ENCODE measurements at regions not wholly inside any gene's neighbourhood (a gene's known extent, or its start where the extent isn't known, plus 50 kb on each side); places are given as distances from the start of the nearest gene placed in this dataset.
"Not testable (repeated sequence)": the region's sequence is repeated elsewhere in the genome, so short reads cannot be mapped to it uniquely, and the experiment has no call there.

- Mint-ChIP-seq H3K9me3 (ENCODE audit: low read depth) (no peaks in the 10 kb centered on the region), H3K36me3 (ENCODE audit: low read depth) (no peaks in the 10 kb centered on the region), H3K4me1 (ENCODE audit: low read depth) (no peaks in the 10 kb centered on the region), H3K27me3 (ENCODE audit: low read depth) (peaks cover 1% of the 10 kb centered on the region), H3K4me3 (ENCODE audit: unreplicated experiment) (no peak overlapping the region), H3K27ac (ENCODE audit: unreplicated experiment) (no peak overlapping the region)
- no peak for DNase-seq (ENCODE audit: low spot score)
- TF ChIP-seq CTCF (IDR thresholded peaks at IDR 0.05) = no peak
Measured at GRCh38 chr5:27773166-27773565, 734.8 kb upstream of the CDH9 start.

- DNase-seq (ENCODE audit: low spot score) = no peak
- H3K9me3 Mint-ChIP-seq (ENCODE audit: low read depth) = no peaks in the 10 kb centered on the region
Measured at GRCh38 chr5:27769748-27770402, 731.5 kb upstream of the CDH9 start.

GRCh38 chr5:27748847-27749246, 710.5 kb upstream of the CDH9 start:
- no peaks in the 10 kb centered on the region for H3K27me3 Mint-ChIP-seq (ENCODE audit: low read depth)
- DNase-seq (ENCODE audit: low spot score) = no peak
- no peaks in the 10 kb centered on the region for H3K36me3 Mint-ChIP-seq (ENCODE audit: low read depth)
- H3K4me3 Mint-ChIP-seq (ENCODE audit: unreplicated experiment) = no peak overlapping the region
- H3K27ac Mint-ChIP-seq (ENCODE audit: unreplicated experiment) = no peak overlapping the region
- peaks cover 32% of the 10 kb centered on the region for H3K9me3 Mint-ChIP-seq (ENCODE audit: low read depth)
- TF ChIP-seq CTCF (IDR thresholded peaks at IDR 0.05) = no peak
- no peaks in the 10 kb centered on the region for H3K4me1 Mint-ChIP-seq (ENCODE audit: low read depth)

More at GRCh38 chr5:27769748-27770402, 731.5 kb upstream of the CDH9 start:
- Mint-ChIP-seq H3K36me3 (ENCODE audit: low read depth) (no peaks in the 10 kb centered on the region), H3K4me1 (ENCODE audit: low read depth) (no peaks in the 10 kb centered on the region), H3K27me3 (ENCODE audit: low read depth) (peaks cover 1% of the 10 kb centered on the region), H3K4me3 (ENCODE audit: unreplicated experiment) (no peak overlapping the region), H3K27ac (ENCODE audit: unreplicated experiment) (no peak overlapping the region)
- TF ChIP-seq CTCF (IDR thresholded peaks at IDR 0.05) = no peak

- H3K4me1 Mint-ChIP-seq (ENCODE audit: low read depth); H3K4me3 Mint-ChIP-seq (ENCODE audit: unreplicated experiment); H3K36me3 Mint-ChIP-seq (ENCODE audit: low read depth); H3K27ac Mint-ChIP-seq (ENCODE audit: unreplicated experiment); H3K27me3 Mint-ChIP-seq (ENCODE audit: low read depth); DNase-seq (ENCODE audit: low spot score): not testable (repeated sequence)
- peaks cover 16% of the 10 kb centered on the region for H3K9me3 Mint-ChIP-seq (ENCODE audit: low read depth)
Measured at GRCh38 chr5:27743383-27743979, 705.1 kb upstream of the CDH9 start.

GRCh38 chr5:27742805-27743204, 704.4 kb upstream of the CDH9 start:
- no peak for DNase-seq (ENCODE audit: low spot score)
- Mint-ChIP-seq H3K36me3 (ENCODE audit: low read depth) (no peaks in the 10 kb centered on the region), H3K4me3 (ENCODE audit: unreplicated experiment) (no peak overlapping the region), H3K4me1 (ENCODE audit: low read depth) (no peaks in the 10 kb centered on the region), H3K27me3 (ENCODE audit: low read depth) (peaks cover 1% of the 10 kb centered on the region), H3K27ac (ENCODE audit: unreplicated experiment) (no peak overlapping the region), H3K9me3 (ENCODE audit: low read depth) (peaks cover 10% of the 10 kb centered on the region)
- TF ChIP-seq CTCF (IDR thresholded peaks at IDR 0.05) = no peak

GRCh38 chr5:27734838-27735237, 696.5 kb upstream of the CDH9 start:
- no peak overlapping the region for H3K4me3 Mint-ChIP-seq (ENCODE audit: unreplicated experiment)

More at GRCh38 chr5:27734838-27735237, 696.5 kb upstream of the CDH9 start:
- no peaks in the 10 kb centered on the region for H3K4me1 Mint-ChIP-seq (ENCODE audit: low read depth)
- H3K27me3 Mint-ChIP-seq (ENCODE audit: low read depth) = no peaks in the 10 kb centered on the region
- no peak for TF ChIP-seq CTCF (IDR thresholded peaks at IDR 0.05)
- no peak overlapping the region for H3K27ac Mint-ChIP-seq (ENCODE audit: unreplicated experiment)
- no peaks in the 10 kb centered on the region for H3K36me3 Mint-ChIP-seq (ENCODE audit: low read depth)
- DNase-seq (ENCODE audit: low spot score) = no peak
- H3K9me3 Mint-ChIP-seq (ENCODE audit: low read depth) = peaks cover 4% of the 10 kb centered on the region
